ACHN (cell line): ENCODE measurements at regions not wholly inside any gene's neighbourhood (a gene's known extent, or its start where the extent isn't known, plus 50 kb on each side); places are given as distances from the start of the nearest gene placed in this dataset.

Source experiments
- DNase-seq: peaks from one replicate; pipeline ENCODE4 v3.0.0-alpha.2; 2015
- in situ Hi-C: cut with HindIII; loops from 2 replicates; pipeline ENCODE4 v1.10.0; 2017; ENCODE audit warnings: low sequenced_read_pairs, low pct_ligation_motif_present, low pct_unique_long_range_greater_than_20kb

GRCh38 chr12:89089264-89089663 is 263.0 kb downstream of the DUSP6 start:
- no peak for DNase-seq
- in situ Hi-C loops, result no loop called here

GRCh38 chr12:89087876-89088275 is 264.4 kb downstream of the DUSP6 start:
- in situ Hi-C loops, result no loop called here
- no peak for DNase-seq

GRCh38 chr12:89087149-89087825 is 265.0 kb downstream of the DUSP6 start:
- no peak for DNase-seq
- in situ Hi-C loops, result no loop called here

- no peak for DNase-seq
- in situ Hi-C loops, result no loop called here
These were observed 266.9 kb downstream of the DUSP6 start for GRCh38 chr12:89085421-89085820.

GRCh38 chr12:89084751-89085150 is 267.6 kb downstream of the DUSP6 start:
- DNase-seq, result no peak
- in situ Hi-C loops, result no loop called here

- DNase-seq, result no peak
- in situ Hi-C loops, result no loop called here
These were observed 268.8 kb downstream of the DUSP6 start for GRCh38 chr12:89083491-89083890.

DNA sequence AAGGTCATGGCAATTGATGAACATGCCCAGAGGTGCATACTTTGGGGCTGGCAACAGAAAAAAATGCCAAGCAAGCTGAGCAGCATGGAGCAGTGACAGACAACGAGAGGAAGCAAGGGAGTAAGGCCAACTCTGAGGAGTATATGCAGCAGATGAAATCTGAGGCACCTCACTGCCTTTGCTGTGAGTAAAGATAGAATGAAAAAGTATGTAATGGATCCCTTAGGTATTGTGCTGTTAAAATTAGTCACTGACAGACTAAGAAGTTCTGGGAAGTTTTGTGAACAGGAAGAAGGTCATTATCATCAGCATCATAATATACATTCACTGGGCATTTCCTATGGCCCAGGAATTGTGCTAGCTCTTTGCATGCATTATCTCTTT is 269.9 kb downstream of the DUSP6 start:
- no peak for DNase-seq
- in situ Hi-C loops, result no loop called here

- no peak for DNase-seq
- in situ Hi-C loops, result no loop called here
These were observed 270.5 kb downstream of the DUSP6 start for GRCh38 chr12:89081719-89082369.

DNA sequence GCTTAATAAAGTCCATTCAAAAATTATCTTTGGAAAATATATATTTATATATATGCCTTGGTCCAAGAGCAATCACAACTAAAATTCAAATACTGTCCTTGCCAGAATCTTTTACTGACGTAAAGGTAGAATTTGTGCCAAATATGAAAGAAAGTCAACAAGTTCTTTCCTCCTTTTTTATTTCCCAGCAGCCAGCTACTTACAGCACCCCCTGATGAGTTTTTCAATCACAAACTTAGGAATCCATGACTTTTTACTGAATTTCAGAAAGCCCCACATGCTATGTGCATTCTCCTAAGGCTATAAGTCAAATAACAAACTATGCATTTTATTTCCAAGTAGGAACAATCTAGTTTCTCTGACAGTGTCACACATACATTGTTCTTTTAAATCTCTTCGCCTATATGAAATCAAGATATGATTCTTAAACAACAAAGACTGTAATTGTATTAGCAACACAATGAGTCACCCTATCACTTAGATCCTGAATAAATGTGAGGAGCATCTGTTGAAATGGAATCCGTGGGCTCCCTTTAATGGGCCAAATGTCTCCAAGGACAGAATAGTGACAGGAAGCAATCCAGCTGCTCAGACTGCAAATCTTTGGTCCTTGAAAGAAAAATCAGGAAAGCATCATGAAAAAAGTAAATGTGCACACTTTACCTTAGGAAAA is 271.4 kb downstream of the DUSP6 start:
- in situ Hi-C loops, result no loop called here
- no peak for DNase-seq

- in situ Hi-C loops, result no loop called here
- no peak for DNase-seq
These were observed 276.3 kb downstream of the DUSP6 start for GRCh38 chr12:89075880-89076540.

DNA sequence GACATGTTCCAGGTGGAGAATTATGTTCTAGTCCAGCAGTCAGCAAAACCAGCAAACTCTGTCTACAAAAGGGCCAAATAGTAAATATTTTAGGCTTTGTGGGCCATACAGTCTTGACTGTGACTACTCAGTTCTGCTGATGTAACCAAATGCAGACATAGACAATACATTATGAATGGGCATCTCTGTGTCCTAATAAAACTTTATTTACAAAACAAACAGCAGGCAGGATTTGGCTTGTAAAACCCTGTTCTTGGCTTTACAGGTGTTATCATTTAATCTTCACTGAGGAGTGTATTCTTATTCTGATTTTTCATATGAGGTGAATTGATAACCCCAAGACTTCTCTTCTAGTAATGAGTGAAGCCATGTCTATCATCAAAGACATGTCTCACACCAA is 278.6 kb downstream of the DUSP6 start:
- in situ Hi-C loops, result no loop called here
- no peak for DNase-seq

DNA sequence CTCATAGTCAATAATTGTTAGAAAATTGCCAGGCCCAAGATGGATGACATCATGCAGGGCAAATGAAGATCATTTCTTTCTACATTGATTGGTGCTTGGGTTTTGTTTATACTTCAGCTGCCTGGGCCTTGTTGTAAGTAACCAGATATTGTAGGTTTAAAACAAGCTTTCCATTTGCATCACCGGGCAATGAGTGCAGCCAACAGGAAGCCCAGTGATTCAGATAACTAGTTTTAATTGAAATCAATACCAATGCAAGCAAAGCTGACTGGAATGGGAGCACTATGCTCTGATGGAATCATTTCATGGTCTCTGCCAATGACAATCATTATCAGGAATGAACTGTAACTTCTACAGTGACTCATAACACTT is 279.3 kb downstream of the DUSP6 start:
- in situ Hi-C loops, result no loop called here
- peak; percentile 49 for DNase-seq

- in situ Hi-C loops, result no loop called here
- DNase-seq, result no peak
These were observed 279.8 kb downstream of the DUSP6 start for GRCh38 chr12:89072294-89073026.

DNA sequence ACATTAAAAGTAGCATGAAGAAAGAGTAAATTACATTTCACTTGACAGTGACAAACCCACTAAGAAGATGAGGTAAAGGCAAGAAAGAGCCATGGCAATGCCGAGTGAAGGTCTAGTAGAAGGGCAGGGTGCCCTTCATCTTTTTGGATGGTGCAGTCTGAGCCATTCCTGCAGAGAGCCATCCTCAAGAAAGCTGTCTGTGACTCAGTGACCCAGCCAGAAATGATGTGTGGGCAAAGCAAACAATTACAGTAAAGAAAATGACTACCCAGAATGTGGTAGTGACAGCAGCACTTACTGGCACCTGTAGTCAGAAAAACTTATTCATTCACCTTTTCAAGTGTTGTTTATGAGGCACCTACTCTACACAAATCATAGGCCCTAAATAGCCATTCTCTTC is 281.7 kb downstream of the DUSP6 start:
- in situ Hi-C loops, result no loop called here
- DNase-seq, result no peak

GRCh38 chr12:89069431-89069830 is 282.9 kb downstream of the DUSP6 start:
- in situ Hi-C loops, result no loop called here
- no peak for DNase-seq

GRCh38 chr12:89067421-89068187 is 284.7 kb downstream of the DUSP6 start:
- peak; percentile 29 for DNase-seq
- in situ Hi-C loops, result no loop called here

- peak; percentile 53 for DNase-seq
- in situ Hi-C loops, result no loop called here
These were observed 287.5 kb downstream of the DUSP6 start for GRCh38 chr12:89064780-89065179.

- DNase-seq, result no peak
- in situ Hi-C loops, result no loop called here
These were observed 288.1 kb downstream of the DUSP6 start for GRCh38 chr12:89064151-89064550.
